ENCODE measurements at regions not wholly inside any gene's neighbourhood (a gene's known extent, or its start where the extent isn't known, plus 50 kb on each side); places are given as distances from the start of the nearest gene placed in this dataset.
"Not testable (repeated sequence)": the region's sequence is repeated elsewhere in the genome, so short reads cannot be mapped to it uniquely, and the experiment has no call there.

DNA sequence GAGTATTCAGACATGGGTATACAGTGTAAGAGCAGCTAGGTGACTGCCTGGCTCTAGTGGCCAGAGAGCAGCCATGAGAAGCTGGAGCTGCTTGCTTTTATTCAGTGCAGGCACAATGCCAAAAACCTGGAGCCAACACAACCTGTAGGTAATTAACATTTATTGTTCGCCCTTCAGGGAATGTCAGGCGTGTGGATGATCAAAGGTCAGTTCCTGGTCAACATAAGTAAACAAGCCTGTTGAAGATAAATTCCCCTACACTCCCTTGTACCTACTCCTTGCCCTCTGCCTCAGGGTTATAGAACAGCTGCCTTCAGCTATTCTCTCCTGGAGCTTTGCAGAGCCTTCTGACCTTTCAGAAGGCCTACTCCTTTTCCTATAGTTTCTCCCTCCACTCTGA lies 323.7 kb upstream of the PCSK5 start:
- dilution Hi-C loops (cut with HindIII; ENCODE audit: low sequenced_read_pairs, unreplicated experiment); H2BK15ac ChIP-seq (ENCODE audit: low read depth, low read length); in situ Hi-C loops (cut with MboI; ENCODE audit: low sequenced_read_pairs); H2BK120ac ChIP-seq (ENCODE audit: low read depth, low read length); H3K36me3 ChIP-seq (ENCODE audit: control insufficient read depth, insufficient read depth, low read length); H3K9me1 ChIP-seq (ENCODE audit: insufficient read depth, low read length); H3K27me3 ChIP-seq (ENCODE audit: control insufficient read depth, insufficient read depth, low read length); H3K18ac ChIP-seq (ENCODE audit: low read depth, low read length); H4K91ac ChIP-seq (ENCODE audit: insufficient read depth, low read depth, low read length); H3K56ac ChIP-seq (ENCODE audit: extremely low read depth, insufficient read depth, low read length); H3K9ac ChIP-seq (ENCODE audit: low read depth, low read length); H3K4me1 ChIP-seq (ENCODE audit: control insufficient read depth, insufficient read depth, low read length); H3K79me1 ChIP-seq (ENCODE audit: low read depth in 1 of 2, low read length in 2 of 2); H3K9me3 ChIP-seq (ENCODE audit: control insufficient read depth, insufficient read depth, low read length); H3K23ac ChIP-seq (ENCODE audit: low read depth, low read length); H3K27ac ChIP-seq (ENCODE audit: insufficient read depth, low read length); H2BK5ac ChIP-seq (ENCODE audit: low read depth, low read length, poor library complexity, severe bottlenecking); H2AFZ ChIP-seq (replicated peaks; ENCODE audit: low read length, poor library complexity); H3K4ac ChIP-seq (ENCODE audit: low read depth, low read length); H3K4me2 ChIP-seq (ENCODE audit: low read depth, low read length); H3K4me3 ChIP-seq (ENCODE audit: insufficient read depth, low read depth, low read length); ATAC-seq (ENCODE audit: low read depth); H4K5ac ChIP-seq (ENCODE audit: low read depth, low read length); H3K14ac ChIP-seq (replicated peaks; ENCODE audit: low read depth, low read length); CTCF ChIA-PET; H2AK9ac ChIP-seq (replicated peaks; ENCODE audit: low read depth, low read length, poor library complexity); POLR2A ChIA-PET (ENCODE audit: unreplicated experiment); DNase-seq; intact Hi-C loops (cut with micrococcal nuclease); BruUV-seq (replicated peaks); H4K20me1 ChIP-seq (ENCODE audit: insufficient read depth, low read length); H4K8ac ChIP-seq (ENCODE audit: low read depth in 2 of 2, low read length in 2 of 2); H2BK20ac ChIP-seq (ENCODE audit: low read depth, low read length); H2AK5ac ChIP-seq (ENCODE audit: low read depth, low read length): not testable (repeated sequence)
- WGBS, 2 experiments (ENCODE audit: extremely low coverage in 2 of 2, insufficient read length in 1 of 2) = no CpG with 5 or more reads among the region's 2 CpGs
